Activated CD4-positive, CD25-positive, alpha-beta regulatory T cell treated with anti-CD3 and anti-CD28 coated beads, Interleukin-2, amount 50 U/mL, for 24 hours (primary cell): ENCODE measurements at regions not wholly inside any gene's neighbourhood (a gene's known extent, or its start where the extent isn't known, plus 50 kb on each side); places are given as distances from the start of the nearest gene placed in this dataset.
"Not testable (repeated sequence)": the region's sequence is repeated elsewhere in the genome, so short reads cannot be mapped to it uniquely, and the experiment has no call there.

Experiments used
- ATAC-seq, 2 donors: fragments of 150-1000 bp; cut with Tn5 transposase; one replicate each; pipeline ENCODE4 v1.10.0; 2021; ENCODE audit warnings: mild to moderate bottlenecking in 1 of 2, moderate library complexity in 1 of 2

DNA sequence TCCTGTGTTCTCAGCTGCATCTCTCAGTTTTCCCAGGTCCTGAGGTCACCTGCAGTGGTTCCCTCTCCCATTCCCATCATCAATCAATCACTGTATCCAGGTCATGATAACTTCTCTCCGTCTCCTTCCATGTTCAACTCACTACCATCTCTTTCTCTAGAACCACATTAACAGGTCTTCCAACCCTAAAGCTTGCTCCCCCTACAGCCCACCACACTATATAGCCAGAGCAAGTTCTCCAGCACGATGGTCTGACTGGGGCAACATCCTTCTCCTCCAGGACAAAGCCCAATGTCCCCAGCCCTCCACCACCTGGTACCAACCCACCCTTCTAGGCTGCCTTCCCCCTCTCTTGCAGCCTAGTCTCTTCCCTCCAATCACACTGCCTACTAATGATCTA lies 241.6 kb downstream of the CDK5RAP2 start:
- ATAC-seq: no peak

DNA sequence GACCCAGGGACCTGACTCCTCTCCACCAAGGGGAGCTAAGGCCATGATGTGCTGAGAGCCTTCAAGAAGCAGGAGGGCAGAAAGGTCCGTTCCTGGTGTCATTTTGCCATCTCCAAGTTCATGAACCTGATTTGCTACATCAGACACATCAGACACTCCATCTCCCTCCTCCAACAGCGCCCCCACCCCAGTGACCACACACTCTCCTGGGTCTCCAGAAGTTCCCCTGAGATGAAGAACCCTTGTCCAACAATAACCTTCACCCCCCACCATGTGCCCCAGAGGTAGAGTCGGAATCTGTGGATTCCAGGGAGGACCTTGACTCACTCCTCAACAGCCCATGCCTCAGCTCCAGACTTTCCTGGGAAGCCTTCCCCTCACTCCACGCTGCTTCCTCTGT lies 242.8 kb downstream of the CDK5RAP2 start:
- no peak for ATAC-seq

DNA sequence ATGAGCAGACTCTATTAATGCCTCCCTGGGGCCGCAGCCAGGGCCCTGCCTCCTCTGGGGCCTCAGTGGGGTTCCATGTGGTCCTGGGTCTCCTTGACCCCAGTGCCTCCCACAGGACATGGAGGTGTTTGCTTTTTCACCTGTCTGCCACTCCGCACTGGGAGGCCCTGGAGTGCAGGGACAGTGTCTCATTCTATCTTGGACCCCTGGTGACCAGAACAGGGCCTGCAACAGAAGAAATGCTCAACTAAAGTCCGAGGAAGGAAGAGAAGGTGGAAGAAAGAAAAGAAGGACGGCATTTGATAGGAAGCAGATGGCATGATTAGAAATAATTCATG lies 243.2 kb downstream of the CDK5RAP2 start:
- ATAC-seq: no peak

DNA sequence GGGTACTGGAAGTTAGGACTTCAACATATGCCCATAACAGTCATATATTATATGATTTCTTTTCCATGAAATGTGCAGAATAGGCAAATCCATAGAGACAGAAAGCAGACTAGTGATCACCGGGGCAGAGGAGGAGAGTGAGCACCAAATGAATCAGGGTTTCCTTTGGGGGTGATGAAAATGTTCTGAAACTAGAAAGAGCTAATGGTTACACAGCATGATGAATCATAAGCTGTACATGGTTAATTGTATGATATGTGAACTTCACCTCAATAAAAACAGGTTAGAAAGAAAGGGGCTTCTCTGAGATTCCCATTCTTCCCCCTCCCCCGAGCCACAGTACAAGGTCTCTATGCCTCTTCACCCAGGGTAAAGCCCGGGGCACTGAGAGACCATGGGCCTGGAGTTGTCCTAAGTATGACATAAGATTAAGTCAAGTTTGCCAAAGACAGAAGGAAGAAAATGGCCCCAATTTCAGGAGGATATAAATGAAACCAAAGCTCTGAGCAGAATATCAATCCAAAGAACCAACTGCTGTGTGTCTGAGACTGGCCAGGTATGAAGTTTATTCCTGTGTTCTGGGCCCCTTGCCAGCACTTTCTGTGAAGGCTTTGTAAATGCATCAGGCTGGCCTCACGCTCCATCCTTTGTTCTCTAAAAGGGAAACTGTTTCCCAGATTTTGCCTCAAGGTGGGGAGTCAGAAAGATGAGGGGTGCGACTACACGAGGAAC lies 243.8 kb downstream of the CDK5RAP2 start:
- peak; percentile 82 to 84 for ATAC-seq

DNA sequence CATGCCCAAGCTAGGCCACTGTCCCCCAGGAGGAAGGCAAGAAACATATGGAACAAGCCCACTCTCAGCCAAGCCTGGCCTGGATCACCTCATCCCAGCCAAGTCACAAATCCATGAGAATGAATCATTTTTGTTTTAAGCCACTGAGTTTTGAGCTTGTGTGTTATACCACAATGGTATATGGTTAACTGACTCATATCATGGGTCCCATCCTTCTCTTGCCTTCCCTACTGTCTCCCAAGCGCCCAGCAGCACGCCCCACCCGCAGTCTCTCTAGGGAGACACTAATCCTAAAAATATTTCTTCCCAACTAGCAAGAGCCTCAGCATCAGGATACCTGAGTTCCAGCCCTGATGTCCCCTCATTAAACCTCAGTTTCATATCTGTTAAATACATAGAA lies 248.1 kb downstream of the CDK5RAP2 start:
- ATAC-seq: no peak

DNA sequence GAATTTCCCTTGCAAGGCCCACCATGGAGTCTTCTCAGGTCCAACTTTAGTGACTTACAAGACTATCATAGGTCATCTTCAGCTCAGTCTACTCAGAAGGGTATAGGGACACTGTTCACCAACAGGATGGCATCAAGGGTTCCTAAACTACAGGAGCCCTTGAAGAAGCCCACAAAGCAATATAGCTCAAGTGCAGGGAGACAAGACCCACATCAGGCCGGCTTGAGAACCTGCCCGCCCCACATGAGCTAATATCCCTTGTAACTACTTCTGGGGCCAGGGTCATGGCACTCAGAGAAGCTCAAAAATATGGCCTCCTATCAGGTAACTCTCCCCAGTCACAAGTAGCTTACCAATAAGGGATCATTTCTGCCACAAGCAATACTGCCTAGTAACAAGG lies 249.9 kb downstream of the CDK5RAP2 start:
- no peak for ATAC-seq

DNA sequence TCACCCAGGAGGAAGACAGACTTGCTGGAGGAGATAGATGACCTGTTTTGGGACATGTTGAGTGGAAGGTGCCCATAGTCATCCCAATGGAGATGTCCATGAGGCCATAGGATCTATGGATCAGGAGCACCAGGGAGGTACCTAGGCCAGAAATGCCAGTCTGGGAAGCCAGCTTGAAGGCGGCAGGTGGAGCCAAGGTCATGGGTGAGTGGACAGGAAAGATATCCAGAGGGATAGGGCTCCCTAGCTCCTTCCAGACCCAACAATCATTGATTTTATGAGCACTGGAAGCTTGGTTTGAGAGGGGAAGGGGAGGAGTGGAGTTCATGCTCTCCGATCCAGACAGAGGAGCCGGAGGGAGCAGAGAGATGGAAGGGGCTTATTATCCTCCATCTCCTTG lies 252.6 kb downstream of the CDK5RAP2 start:
- no peak for ATAC-seq

DNA sequence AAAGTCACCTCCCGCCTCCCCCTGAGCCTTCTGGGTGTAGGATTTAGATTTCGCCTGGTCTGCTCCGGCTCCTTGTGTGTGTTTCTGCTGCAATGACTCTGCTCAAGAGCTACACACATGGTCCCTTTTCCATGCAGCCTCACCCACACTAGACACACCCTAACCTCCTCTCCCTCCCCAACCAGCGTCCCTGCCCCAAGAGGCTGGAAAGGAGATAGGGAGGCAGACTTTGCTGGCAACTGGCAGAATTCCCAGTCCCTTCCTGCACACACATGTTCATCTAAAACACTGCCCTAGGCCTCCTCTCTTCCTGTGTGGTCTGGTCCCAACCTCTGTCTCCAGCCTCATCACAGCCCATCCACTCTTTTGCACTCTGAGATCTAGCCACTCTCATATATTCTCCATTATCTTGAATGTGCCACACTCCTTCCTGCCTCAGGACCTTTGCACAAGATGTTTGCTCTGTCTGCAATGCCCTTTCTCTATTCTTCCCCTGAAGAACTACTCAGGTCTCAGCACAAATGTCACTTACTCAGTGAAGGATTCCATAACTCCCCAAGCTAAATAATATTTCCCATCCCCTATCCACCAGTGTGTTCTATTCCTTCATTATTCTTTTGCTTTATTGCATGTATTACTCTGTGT lies 253.8 kb downstream of the CDK5RAP2 start:
- no peak for ATAC-seq

DNA sequence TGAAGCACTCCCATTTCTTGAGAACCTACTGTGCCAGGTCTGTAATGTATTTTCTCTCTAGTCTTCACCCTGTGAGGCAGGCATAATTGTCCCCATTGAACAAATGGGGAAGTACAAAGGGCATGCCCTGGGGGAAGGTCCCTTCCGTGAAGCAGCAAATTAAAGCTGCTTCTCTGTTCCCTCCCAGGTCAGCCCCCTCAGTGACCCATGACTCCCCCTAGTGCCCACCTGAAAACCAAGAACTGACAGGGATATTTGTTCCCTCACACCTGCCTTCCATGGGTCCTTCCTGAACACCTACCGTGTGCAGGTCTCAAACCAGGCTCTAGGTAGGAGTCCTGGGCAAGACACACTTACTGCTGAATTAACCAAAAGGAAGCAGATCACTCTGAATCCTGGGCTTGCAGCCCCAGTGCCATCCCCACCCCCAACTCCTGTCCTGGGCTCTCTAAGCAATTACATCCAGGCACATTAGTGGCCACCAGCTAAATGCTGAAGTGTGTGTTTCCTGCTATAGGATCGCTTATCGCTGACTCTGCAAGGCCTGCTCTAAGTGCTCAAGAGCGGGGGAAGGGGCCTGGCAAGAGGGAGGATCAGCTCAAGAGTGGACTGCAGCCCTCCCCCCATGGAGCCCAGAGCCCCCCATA lies 254.8 kb downstream of the CDK5RAP2 start:
- no peak for ATAC-seq

DNA sequence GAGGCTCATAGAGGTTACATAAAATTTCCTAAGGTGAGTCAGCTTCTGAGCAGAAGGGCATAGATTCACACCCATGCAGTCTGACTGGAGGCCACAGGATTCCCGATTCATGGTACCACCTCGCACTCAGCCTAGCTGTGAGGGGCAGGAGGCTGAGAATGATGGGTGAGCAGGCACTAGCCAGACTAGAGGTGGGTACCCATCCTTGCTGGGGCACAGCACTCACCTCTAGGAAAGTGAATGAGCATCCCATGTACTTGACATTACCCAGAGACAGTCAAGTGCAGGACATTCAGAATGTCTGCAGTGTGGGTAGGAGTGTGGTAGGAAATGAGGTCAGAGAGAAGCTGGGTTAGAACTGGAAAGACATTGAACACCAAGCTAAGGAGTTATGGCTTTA lies 255.5 kb downstream of the CDK5RAP2 start:
- ATAC-seq: no peak

DNA sequence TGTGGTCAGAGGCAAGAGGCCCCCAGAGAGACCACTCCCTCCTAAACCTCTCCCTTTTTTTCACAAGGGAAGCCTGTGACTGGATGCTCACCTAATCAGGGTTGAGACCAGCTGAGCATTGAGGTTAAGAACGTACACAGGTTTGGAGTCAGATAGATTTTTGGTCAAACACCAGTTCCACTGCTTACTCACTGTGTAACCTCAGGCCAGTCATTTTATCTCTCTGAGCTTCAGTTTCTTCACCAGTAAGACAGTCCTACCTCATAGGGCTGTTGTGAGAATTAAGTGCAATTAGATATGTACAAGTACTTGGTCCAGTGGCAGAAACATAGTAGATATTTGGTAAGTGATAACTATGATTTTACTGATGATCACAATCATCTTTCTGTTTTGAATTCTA lies 256.8 kb downstream of the CDK5RAP2 start:
- no peak for ATAC-seq

DNA sequence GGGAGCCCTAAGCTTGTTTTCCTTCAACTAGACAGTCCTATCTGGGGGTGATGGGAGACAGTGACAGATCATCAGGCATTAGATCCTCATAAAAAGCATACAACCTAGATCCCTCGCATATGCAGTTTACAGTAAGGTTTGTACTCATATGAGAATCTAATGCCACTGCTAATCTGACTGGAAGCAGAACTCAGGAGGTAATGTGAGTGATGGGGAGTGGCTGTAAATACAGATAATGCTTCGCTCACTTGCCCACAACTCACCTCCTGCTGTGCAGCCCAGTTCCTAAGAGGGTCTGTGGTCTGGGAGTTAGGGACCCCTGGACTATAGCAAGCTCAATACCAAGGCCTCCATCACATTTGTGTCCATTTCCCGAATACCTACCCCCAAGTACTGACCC lies 260.5 kb downstream of the CDK5RAP2 start:
- no peak for ATAC-seq

DNA sequence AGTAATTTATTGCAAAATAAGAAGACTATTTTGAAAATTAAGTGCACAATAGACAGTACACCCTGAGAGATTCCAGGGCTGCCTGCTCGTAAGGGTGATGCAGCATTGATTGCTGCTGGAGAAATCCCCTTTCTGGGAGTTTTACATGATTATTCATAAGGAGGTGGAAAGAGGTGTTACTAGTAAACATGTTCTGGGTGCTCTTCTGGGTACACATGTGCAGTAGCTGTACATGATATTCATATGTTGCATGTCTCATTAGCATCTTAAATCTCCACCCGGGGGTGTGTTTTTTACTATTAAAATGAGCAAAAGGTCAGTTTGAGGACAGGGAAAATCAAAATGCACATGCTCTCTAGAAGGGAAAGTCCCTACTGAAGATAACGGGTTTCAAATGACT lies 264.8 kb downstream of the CDK5RAP2 start:
- ATAC-seq: no peak

DNA sequence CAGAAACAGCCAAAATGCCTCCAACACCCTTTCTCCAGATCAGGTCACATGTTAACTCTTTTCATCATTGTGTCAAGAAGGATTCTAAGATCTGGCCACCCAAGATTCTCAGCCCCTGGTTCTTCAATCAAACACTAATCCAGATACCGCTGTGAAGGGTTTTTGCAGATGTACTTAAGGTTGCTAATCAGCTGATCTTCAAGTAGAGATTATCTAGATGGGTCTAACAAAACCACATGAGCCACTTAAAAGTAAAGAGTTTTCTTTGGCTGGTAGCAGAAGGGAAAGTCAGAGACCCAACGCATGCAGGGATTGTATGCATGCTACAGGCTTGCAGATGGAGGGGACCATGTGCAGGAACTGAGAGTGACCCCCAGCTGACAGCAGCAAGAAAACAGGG lies 267.9 kb downstream of the CDK5RAP2 start:
- no peak for ATAC-seq

DNA sequence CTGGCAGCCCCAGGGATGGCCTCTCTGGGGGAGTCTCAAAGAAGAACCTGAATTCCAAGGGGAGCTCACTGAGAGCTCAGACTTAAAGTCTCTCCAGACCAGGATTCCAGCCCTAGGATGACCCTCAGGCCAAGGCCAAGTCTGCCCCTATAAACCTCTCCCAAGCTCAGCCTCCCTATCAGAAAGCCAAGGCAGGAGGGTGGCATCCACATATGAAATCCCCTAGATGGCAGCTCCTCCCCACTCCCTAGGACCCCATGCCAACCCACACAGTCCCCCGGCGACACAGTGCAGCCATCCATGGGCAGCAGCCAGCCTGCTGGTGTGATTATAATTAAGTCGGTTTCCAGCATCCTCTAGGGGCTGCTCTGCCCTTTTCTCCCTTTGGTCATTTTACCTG lies 269.9 kb downstream of the CDK5RAP2 start:
- ATAC-seq: no peak

DNA sequence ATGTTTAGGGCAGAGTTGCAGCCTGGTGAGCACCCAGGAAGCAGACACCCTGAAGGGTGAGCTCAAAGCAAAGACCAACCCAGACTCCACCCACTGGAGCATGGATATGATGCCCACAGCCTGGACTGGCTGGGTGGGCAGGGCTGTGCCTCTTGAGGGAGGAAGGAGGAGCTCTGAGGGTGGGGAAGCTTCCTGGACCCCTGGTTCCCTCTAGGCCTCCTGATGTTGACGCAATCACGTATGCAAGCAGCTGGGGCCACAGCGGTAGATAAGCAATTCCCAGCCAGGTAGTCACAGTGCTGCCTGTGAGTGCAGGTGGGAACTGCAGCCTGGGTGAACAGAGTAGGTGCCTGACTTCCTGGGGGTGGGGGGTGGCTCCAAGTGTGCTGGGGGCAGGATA lies 271.5 kb downstream of the CDK5RAP2 start:
- ATAC-seq: no peak

DNA sequence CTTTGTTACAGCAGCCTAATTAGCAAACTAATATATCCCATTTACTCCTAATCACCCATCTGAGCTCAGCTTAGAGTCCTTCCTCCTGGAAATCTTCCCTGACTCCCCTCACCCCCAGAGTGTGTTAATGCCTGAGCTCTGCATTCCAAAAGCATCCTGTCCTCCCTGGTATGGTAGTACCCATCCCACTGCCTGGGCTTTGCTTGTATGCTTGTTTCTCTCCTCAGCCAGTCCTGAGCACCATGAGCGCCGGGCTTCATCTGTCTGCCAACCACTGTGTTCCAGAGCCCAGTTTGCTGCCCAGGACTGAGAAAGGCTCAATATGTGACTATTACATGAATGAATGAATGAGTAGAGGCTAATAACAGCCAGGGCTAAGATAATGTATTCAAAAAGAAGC lies 272.4 kb downstream of the CDK5RAP2 start:
- no peak for ATAC-seq

DNA sequence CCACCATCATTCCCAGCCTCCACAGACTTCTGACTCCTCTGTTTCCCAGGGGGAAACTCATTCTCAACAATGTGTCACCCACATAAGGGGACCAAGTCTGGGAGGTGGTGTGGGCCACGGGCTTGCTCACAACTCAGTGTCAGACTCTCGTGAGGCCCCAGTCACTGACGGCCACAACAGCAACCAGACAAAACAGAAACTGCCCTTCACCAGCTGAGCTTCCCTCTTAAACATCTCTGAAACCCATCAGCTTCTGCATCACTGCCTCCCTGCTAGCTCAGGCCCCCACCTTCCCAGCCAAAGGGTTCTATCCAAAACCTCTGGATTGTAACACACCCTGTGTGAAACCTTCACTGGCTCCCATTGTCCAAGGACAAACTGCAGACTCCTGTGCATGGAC lies 273.4 kb downstream of the CDK5RAP2 start:
- ATAC-seq: no peak

DNA sequence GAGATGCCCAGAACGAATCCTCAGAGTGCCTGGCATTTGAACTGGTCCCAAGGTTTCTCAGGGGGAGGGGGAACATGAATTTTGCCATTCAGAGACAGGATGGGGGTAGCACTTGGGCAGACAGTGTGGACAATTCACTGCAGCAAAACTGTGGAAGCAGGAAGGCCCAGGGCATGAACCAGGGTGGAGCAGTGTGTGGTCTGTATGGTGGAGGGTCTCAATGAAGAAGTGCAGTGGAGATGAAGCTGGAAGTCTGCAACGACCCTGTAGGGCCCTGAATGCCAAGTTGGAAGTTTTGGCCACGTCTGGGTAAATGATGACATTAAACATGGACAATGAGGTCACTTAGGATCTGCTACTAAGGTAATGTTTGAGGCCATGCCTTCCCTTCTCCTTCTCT lies 273.9 kb downstream of the CDK5RAP2 start:
- no peak for ATAC-seq

DNA sequence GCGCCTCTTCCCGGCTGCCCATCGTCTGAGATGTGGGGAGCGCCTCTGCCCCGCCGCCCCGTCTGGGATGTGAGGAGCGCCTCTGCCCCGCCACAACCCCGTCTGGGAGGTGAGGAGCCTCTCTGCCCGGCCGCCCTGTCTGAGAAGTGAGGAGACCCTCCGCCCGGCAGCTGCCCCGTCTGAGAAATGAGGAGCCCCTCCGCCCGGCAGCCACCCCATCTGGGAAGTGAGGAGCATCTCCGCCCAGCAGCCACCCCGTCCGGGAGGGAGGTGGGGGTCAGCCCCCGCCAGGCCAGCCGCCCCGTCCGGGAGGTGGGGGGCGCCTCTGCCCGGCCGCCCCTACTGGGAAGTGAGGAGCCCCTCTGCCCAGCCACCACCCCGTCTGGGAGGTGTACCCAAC lies 275.1 kb downstream of the CDK5RAP2 start:
- ATAC-seq: not testable (repeated sequence)

DNA sequence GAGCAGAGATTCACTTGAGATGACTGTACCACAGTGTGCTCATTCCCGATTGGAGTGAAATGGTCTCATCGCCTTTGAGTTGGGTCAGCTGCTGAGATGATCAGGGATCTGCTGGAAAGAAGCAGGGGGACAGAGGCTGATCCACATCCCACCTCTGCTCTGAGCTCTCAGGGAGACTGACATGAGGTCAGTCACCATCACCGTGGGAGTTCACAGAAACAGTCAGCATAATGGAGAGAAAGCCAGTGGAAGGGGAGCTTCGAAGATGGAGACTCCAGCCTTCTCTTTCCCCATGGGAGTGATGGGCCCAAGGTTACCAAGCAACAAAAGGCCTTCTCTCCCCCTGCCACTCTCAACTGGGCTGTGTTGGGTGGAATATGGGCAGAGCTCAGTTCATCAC lies 276.4 kb downstream of the CDK5RAP2 start:
- no peak for ATAC-seq

DNA sequence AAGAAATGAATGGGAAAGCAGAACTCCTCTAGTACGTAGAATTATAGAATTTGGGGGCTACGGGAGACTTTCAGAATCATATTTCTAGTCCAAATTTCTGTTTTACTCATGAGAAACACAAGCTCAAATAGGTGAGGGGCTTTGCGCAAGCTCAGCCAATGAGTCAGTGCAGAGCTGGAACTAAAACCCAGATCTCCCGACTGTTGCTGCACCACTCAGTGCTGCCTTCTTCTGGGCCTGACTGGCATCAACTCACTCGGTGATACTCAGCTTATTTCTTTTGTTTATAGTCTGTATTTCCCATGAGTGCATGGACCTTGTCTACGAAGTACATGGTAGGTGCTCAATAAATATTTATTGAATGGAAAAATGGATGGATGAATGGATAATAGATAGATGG lies 280.2 kb downstream of the CDK5RAP2 start:
- ATAC-seq: no peak

DNA sequence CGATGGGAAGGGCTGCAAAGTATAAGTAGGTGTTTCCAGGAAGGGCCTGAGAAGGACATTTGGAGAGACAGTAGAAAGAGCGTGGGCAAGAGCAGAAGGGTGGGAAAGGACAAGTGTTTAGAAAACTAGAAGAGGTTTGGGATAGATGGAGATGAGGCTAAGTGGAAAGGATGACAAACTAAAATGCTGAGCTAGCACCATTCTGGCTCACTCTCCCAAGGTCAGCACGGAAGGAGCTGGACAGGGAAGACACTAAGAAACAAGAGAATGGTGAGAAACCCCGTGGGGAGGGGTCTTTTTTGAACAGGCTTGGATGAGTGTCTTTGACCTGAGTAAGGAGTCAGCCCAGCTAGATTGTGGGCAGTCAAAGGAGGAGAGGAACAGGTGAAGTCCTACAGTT lies 286.0 kb downstream of the CDK5RAP2 start:
- no peak for ATAC-seq

DNA sequence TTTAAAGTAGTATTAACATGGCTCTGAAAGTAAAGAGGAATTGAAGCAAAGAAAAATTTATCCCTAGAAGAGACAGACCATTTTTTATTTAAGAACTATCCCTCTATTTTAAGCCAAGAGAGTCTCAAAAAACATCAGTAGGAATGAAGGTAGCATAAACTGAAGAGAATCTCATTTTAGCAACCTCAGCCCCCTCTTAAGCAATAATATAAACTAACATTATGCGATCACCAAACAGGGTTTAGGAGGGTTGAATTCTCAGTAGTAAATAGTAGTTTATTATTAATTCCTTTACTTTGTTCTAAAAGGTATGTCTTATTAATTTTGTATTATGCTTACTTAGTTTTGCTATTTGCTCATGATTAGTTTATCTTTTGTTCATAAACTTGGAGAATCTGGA lies 287.4 kb downstream of the CDK5RAP2 start:
- ATAC-seq: no peak

DNA sequence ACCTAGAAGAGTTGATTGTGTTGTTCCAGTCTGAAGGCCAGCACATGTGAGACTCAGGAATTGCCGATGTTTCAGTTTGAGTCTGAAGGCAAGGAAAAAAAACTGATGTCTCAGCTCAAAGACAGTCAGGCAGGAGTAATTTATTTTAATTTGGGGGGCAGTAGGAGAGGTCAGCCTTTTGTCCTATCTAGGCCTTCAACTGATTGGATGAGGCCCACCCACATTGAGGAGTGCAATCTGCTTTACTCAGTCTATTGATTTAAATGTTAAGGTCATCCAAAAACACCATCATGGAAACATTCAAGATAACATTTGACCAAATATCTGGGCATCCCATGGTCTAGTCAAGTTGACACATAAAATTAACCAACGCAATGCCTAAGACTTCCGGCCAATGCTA lies 288.9 kb downstream of the CDK5RAP2 start:
- no peak for ATAC-seq
